ENCODE measurements at regions not wholly inside any gene's neighbourhood (a gene's known extent, or its start where the extent isn't known, plus 50 kb on each side); places are given as distances from the start of the nearest gene placed in this dataset.
A peak's percentile ranks its signal among the peaks of the same experiment; 100 is the strongest.

- no peak for DNase-seq (ENCODE audit: low read depth)
Measured at GRCh38 chr20:48276021-48276342, 490.7 kb upstream of the SULF2 start.

GRCh38 chr20:48275286-48276020, 490.2 kb upstream of the SULF2 start:
- no peak for DNase-seq (ENCODE audit: low read depth)

DNA sequence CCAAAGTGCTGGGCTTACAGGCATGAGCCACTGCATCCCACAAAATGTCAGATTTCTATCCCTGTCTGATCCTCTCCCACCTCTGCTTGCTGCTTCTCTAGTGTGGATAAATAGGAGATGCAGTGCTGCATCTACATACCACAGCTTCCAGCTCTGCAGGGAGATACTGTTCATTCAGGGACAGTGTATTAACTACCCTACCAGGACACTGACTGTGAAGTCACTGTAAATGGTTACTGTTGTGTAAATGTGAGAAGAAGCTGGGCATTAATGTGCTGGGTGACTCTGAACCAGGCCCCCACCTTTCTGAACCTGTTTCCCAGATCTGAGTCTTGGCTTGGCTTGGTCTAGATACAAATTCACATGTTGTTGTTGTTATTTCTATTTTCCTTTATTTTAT, 488.6 kb upstream of the SULF2 start:
- DNase-seq (ENCODE audit: low read depth): no peak

GRCh38 chr20:48270885-48271284, 485.6 kb upstream of the SULF2 start:
- no peak for DNase-seq (ENCODE audit: low read depth)

DNA sequence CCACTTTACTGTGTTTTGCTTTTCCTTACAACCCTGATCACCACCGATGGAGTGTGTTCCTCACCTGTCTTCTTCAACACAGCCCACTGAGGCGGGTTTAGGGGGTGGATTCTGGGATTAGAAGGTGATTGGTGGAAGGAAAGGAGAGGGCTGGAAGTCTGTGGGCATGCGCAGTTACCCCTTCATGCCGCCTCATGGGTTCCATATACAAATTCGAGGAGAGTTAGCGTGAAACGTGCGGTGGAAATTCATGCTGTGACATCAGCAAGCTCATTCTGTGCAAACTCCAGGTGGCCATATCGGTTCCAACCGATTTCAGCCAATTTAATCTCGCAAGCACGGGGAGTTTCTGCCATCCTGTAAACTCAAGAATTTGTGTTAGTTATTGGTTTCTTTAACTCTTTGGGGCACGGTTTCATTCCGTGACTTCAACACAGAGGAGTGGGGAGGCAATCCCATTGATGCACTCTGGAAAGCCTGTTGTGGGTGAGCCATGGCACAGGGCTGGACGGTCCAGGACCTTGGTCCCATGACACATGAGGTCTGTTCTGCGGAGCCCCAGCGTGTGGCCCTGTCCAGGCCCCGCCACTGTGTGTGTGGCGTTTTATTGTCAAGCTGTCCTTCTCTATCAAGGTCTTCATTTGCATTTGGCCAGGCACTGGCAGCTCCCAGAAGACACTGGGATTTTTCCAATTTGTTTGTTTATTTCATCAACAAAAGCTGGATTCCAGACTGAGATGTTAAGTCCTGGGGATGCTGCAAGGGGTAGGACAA, 482.8 kb upstream of the SULF2 start:
- no peak for DNase-seq (ENCODE audit: low read depth)

GRCh38 chr20:48266571-48266970, 481.3 kb upstream of the SULF2 start:
- DNase-seq (ENCODE audit: low read depth): no peak

GRCh38 chr20:48265791-48266190, 480.5 kb upstream of the SULF2 start:
- no peak for DNase-seq (ENCODE audit: low read depth)

- no peak for DNase-seq (ENCODE audit: low read depth)
Measured at GRCh38 chr20:48262955-48263354, 477.7 kb upstream of the SULF2 start.

DNA sequence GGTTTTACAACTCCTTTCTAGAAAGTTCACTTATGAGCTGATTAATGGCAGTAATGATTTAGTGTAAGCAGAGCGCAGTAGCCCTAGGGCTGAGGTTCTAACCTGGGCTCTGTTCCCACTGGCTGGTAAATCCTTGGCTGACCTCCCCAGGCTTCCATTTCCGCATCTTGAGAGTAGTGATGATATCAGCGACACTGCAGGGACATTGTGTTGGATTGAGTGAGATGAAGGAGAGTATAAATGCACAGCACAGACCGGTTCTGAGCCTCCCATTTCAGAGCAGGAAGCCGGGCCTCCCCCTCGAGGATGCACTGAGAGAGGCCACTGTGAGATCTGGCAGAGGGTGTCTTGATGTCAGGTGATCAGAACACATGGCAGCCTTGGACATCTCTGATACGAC, 477.2 kb upstream of the SULF2 start:
- no peak for DNase-seq (ENCODE audit: low read depth)

DNA sequence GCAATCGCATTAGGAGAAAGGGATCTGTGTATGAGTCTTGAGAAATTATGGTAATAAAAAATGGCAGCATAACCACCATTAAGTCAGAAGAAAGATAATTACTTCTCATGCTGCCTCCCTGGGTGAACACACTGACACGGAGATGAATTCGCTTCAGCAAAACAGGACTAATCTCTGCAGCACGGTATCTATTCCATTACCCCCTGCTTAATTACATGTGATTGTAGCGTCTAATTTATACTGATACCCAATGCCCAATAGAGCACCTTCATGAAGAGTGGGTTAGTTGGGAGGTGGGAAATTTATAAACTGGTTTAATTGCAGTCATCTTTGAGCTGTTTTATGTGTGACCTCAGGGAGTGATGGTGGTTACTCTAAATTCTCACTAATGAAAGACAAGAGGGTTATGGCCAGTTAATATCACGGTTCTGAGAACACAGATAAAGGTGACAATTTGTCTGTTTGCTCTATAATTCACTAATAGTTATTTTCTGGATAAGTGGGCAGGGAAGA, 476.2 kb upstream of the SULF2 start:
- DNase-seq (ENCODE audit: low read depth): no peak

DNA sequence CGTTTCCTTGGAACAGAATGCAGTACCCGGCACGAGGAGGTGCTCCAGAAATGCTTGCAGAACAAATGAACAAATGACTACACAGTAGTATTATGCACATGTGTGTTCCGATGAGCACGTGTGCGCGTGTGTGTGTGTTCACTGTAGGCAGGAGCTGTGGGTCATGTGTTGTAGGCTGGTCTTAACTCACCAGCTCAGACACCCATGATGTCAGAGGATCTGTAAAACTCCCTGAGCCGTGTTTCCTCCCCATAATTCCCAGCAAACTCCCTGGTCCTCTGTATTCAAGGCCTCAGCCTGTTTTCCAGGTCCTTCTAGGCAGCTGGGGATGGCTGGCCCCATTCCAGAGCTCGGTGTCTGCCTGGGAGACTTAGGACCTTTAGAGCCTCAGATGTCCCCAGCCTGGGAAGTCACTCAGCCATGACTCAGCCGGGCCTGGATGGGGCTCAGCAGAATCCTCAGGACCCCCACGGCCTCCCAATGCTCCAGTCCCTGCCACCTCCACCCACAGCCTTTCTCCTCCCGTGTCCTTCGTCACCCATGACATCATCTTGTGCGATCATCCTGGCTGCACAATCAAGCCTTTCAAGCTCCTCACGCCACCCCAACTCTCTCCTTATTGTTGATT, 475.0 kb upstream of the SULF2 start:
- no peak for DNase-seq (ENCODE audit: low read depth)

DNA sequence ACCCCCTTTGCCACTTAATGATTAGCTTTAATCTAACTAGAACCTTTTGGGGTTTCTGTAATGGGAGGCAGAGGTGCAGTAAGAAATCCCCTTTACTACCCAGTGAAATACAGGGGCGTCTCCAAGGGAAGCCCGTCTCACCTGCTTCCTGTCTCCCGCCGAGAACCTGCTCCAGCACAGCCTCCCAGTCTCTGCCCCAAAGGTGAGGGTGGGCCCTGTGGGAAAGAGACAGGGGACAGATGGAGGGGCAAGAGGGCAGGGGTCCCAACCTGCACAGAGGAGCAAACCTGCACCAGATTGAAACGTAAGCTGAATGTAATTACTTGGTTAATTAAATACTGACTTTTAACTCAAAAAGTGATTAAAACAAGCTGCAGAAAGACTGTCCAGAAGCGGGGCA, 474.2 kb upstream of the SULF2 start:
- no peak for DNase-seq (ENCODE audit: low read depth)

GRCh38 chr20:48257833-48258232, 472.6 kb upstream of the SULF2 start:
- DNase-seq (ENCODE audit: low read depth): no peak

- DNase-seq (ENCODE audit: low read depth): no peak
Measured at GRCh38 chr20:48247961-48248360, 462.7 kb upstream of the SULF2 start.

GRCh38 chr20:48246061-48246790, 460.9 kb upstream of the SULF2 start:
- no peak for DNase-seq (ENCODE audit: low read depth)

GRCh38 chr20:48242623-48243022, 457.3 kb upstream of the SULF2 start:
- DNase-seq (ENCODE audit: low read depth): no peak

DNA sequence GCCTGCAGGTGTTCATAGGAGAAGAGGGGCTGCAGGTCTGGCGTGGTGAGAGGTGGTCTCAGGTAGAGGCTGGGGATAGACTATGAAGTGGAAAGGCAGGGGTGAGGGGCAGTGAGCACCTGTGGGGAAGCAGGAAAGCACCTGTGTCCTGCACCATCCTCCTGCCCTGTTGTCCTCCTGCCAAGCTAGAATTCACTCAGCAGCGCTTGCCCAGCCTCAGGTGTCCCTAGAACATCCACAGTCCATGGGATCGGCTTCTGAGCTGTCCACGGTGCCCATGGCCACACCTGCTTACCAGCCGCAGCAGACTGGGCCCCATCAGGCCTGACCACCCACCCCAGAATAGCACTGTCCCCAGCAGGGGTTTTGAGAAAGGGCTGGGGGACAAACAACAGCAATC, 456.2 kb upstream of the SULF2 start:
- no peak for DNase-seq (ENCODE audit: low read depth)

DNA sequence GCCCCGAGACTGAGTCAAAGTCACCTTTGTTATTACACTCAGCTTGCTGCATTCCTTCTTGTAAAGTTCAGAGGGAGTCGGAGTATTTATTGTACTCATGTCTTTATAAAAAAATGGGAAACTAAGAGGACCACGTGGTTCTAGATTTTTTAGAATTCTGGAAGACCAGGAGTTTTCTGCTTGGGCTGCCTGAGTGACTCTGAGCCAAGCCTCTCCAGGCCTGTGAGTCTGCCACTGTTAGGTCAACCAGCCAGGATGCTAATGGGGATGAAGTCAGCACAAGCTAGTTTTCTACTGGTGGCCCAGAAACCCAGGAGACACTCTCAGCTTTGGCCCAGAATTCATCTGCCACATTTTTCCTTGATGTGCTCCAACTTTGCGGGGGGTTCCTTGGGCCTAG, 453.5 kb upstream of the SULF2 start:
- no peak for DNase-seq (ENCODE audit: low read depth)

GRCh38 chr20:48238326-48238725, 453.0 kb upstream of the SULF2 start:
- DNase-seq (ENCODE audit: low read depth): peak; percentile 9

DNA sequence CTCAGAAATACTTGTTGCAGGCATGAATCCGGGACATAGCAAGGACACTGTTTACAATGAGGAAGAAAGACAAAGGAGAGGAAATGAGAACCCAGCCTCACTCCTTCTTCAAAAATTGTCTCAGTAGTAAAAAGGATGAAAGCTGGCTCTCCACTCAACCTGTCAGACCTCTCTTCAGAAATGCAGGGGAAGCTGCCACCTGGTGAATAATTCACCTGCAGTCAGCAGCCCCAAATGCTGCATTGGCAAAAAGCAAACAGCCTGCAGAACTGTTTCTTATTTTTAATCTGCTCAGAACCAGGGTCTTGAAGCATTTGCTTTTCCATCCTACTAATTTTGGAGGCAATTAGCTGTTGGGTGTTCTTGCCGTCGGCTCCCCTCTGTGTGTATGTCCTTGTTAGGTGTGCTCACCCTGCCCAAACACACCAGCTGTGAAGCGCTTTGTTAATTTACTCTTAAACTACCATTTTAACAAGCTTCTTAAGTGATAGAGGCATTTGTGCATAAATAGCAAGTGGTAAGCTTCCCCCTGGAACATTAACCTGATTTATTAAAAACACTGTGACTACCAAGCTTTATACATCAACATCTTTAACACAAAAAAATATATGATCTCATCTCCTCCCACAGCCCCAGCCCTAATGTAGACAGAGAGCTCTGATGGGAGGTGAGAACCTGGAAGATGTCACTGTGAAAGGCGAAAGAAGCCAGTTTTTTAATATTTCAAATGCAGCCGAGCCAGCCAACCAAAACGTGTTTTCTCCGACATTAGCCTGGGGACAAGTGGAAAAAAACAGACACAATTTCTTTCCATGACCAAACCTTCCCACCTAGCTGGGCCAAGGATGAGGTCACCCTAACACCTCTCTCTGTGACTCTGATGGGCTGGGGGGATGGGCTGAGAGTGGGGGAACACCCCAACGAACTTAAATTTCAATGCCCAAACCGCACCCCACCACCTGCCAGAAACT, 451.0 kb upstream of the SULF2 start:
- no peak for DNase-seq (ENCODE audit: low read depth)

GRCh38 chr20:48234951-48235350, 449.7 kb upstream of the SULF2 start:
- no peak for DNase-seq (ENCODE audit: low read depth)
